Sigmoid colon (tissue), 6 donors: ENCODE measurements at regions not wholly inside any gene's neighbourhood (a gene's known extent, or its start where the extent isn't known, plus 50 kb on each side); places are given as distances from the start of the nearest gene placed in this dataset.

Experiments
- DNase-seq: peaks from one replicate; pipeline ENCODE4 v3.0.0-alpha.2; 2019
- H3K27ac ChIP-seq, 4 donors: fragments of 200-600 bp; sonication (generic); one replicate each; pipeline ENCODE4 v1.5.1; 2016 to 2019; ENCODE audit warnings: mild to moderate bottlenecking in 1 of 4
- H3K27me3 ChIP-seq, 3 donors: fragments of 200-600 bp; sonication (generic); one replicate each; pipeline ENCODE4 v1.5.1; 2019; ENCODE audit warnings: mild to moderate bottlenecking in 1 of 3
- H3K36me3 ChIP-seq, 4 donors: fragments of 200-600 bp; sonication (generic); one replicate each; pipeline ENCODE4 v1.5.1; 2016 to 2019
- H3K4me1 ChIP-seq, 4 donors: fragments of 200-600 bp; sonication (generic); one replicate each; pipeline ENCODE4 v1.5.1; 2017 to 2019
- H3K4me3 ChIP-seq, 4 donors: fragments of 200-600 bp; sonication (generic); one replicate each; pipeline ENCODE4 v1.5.1; 2017 to 2019; ENCODE audit warnings: mild to moderate bottlenecking in 2 of 4, moderate library complexity in 1 of 4
- H3K9me3 ChIP-seq, 4 donors: fragments of 200-600 bp in 3 of 4; sonication (generic) in 3 of 4; one replicate each; pipeline versions ENCODE4 v1.5.1 to v1.6.1; 2013 to 2019
- CTCF ChIP-seq, 4 experiments: fragments of 450-650 bp in 3 of 4; fragments of 200-600 bp in 1 of 4; IDR thresholded peaks; one replicate each; pipeline ENCODE4 v1.5.1; 2016 to 2019; ENCODE audit warnings: antibody characterized with exemption in 4 of 4, mild to moderate bottlenecking in 3 of 4, moderate library complexity in 2 of 4
- EP300 ChIP-seq, 4 donors: sonication (generic); formaldehyde crosslinking; IDR thresholded peaks; one replicate each; pipeline ENCODE4 v1.6.1; 2017; ENCODE audit warnings: antibody characterized with exemption in 4 of 4
- POLR2A ChIP-seq, 2 donors: fragments of 450-650 bp; IDR thresholded peaks; one replicate each; pipeline ENCODE4 v1.6.1; 2016; ENCODE audit warnings: antibody characterized with exemption in 2 of 2, mild to moderate bottlenecking in 2 of 2, moderate library complexity in 2 of 2
- POLR2AphosphoS5 ChIP-seq, 4 donors: sonication (generic); formaldehyde crosslinking; IDR thresholded peaks; one replicate each; pipeline ENCODE4 v1.6.1; 2017; ENCODE audit warnings: antibody characterized with exemption in 4 of 4
- WGBS, 2 donors: extraction: QIAGEN DNeasy Blood & Tissue Kit; methylation state at CpG; one replicate each; pipeline ENCODE4 v1.1.7; 2013; 5-methylcytosine and 5-hydroxymethylcytosine counted together
- intact Hi-C: fragments of 100-400 bp; cut with DNase I; formaldehyde crosslinking; loops from one replicate; pipeline ENCODE4 v1.15.1; 2023
- donor health status: healthy with polysubstance abuse.
- donor health status: healthy.

GRCh38 chr4:131052646-131053045 is 1956.7 kb downstream of the C4orf33 start:
- WGBS, 2 donors, result 89 to 94% methylated on average over 2 of the region's 2 CpGs
- intact Hi-C loops, result no loop called here
- Histone ChIP-seq H3K4me3 (no peak overlapping the region), H3K9me3 (no peaks in the 10 kb centered on the region), H3K27me3 (no peaks in the 10 kb centered on the region), H3K27ac (no peak overlapping the region), H3K36me3 (no peaks in the 10 kb centered on the region), H3K4me1 (no peaks in the 10 kb centered on the region)
- TF ChIP-seq POLR2A (IDR thresholded peaks at IDR 0.05) (no peak), EP300 (IDR thresholded peaks at IDR 0.05) (no peak), CTCF (IDR thresholded peaks at IDR 0.05) (no peak), POLR2AphosphoS5 (IDR thresholded peaks at IDR 0.05) (no peak)
- DNase-seq, result no peak

GRCh38 chr4:131054489-131055019 is 1958.6 kb downstream of the C4orf33 start:
- Histone ChIP-seq H3K36me3 (no peaks in the 10 kb centered on the region), H3K9me3 (no peaks in the 10 kb centered on the region), H3K4me1 (no peaks in the 10 kb centered on the region), H3K27ac (no peak overlapping the region), H3K27me3 (no peaks in the 10 kb centered on the region), H3K4me3 (no peak overlapping the region)
- 84 to 91% methylated on average over 8 of the region's 8 CpGs for WGBS, 2 donors
- TF ChIP-seq EP300 (IDR thresholded peaks at IDR 0.05), result no peak
- no peak for TF ChIP-seq POLR2A (IDR thresholded peaks at IDR 0.05)
- TF ChIP-seq CTCF (IDR thresholded peaks at IDR 0.05), result no peak
- no peak for TF ChIP-seq POLR2AphosphoS5 (IDR thresholded peaks at IDR 0.05)
- intact Hi-C loops, result no loop called here
- no peak for DNase-seq

GRCh38 chr4:131061734-131062133 is 1965.8 kb downstream of the C4orf33 start:
- H3K4me3 ChIP-seq, result no peak overlapping the region
- 78 to 82% methylated on average over 1 of the region's 1 CpG for WGBS, 2 donors
- H3K36me3 ChIP-seq, result no peaks in the 10 kb centered on the region
- no peaks in the 10 kb centered on the region for H3K4me1 ChIP-seq
- H3K27me3 ChIP-seq, result no peaks in the 10 kb centered on the region
- intact Hi-C loops, result no loop called here
- TF ChIP-seq CTCF (IDR thresholded peaks at IDR 0.05) (no peak), EP300 (IDR thresholded peaks at IDR 0.05) (no peak), POLR2AphosphoS5 (IDR thresholded peaks at IDR 0.05) (no peak), POLR2A (IDR thresholded peaks at IDR 0.05) (no peak)
- H3K9me3 ChIP-seq, result peaks cover 0 to 7% (median 2%) of the 10 kb centered on the region in 4 donors
- no peak overlapping the region for H3K27ac ChIP-seq
- no peak for DNase-seq

GRCh38 chr4:131063878-131064277 is 1967.9 kb downstream of the C4orf33 start:
- intact Hi-C loops, result no loop called here
- WGBS, 2 donors, result 95% methylated on average over 5 of the region's 5 CpGs
- no peak overlapping the region for H3K4me3 ChIP-seq
- DNase-seq, result no peak
- no peaks in the 10 kb centered on the region for H3K27me3 ChIP-seq
- peaks cover 0 to 7% (median 2%) of the 10 kb centered on the region in 4 donors for H3K9me3 ChIP-seq
- H3K36me3 ChIP-seq, result no peaks in the 10 kb centered on the region
- H3K4me1 ChIP-seq, result no peaks in the 10 kb centered on the region
- TF ChIP-seq EP300 (IDR thresholded peaks at IDR 0.05) (no peak), CTCF (IDR thresholded peaks at IDR 0.05) (no peak), POLR2A (IDR thresholded peaks at IDR 0.05) (no peak), POLR2AphosphoS5 (IDR thresholded peaks at IDR 0.05) (no peak)
- no peak overlapping the region for H3K27ac ChIP-seq

- no peaks in the 10 kb centered on the region for H3K4me1 ChIP-seq
- H3K27ac ChIP-seq, result no peak overlapping the region
- intact Hi-C loops, result no loop called here
- H3K36me3 ChIP-seq, result no peaks in the 10 kb centered on the region
- no peak for DNase-seq
- TF ChIP-seq EP300 (IDR thresholded peaks at IDR 0.05), result no peak
- no peak for TF ChIP-seq POLR2AphosphoS5 (IDR thresholded peaks at IDR 0.05)
- no peak for TF ChIP-seq CTCF (IDR thresholded peaks at IDR 0.05)
- no peak for TF ChIP-seq POLR2A (IDR thresholded peaks at IDR 0.05)
- no peaks in the 10 kb centered on the region for H3K27me3 ChIP-seq
- H3K9me3 ChIP-seq, result no peaks in the 10 kb centered on the region
- H3K4me3 ChIP-seq, result no peak overlapping the region
Measured at GRCh38 chr4:131081069-131081468, 1985.1 kb downstream of the C4orf33 start.
